ENCODE measurements at regions not wholly inside any gene's neighbourhood (a gene's known extent, or its start where the extent isn't known, plus 50 kb on each side); places are given as distances from the start of the nearest gene placed in this dataset.

- no peak overlapping the region for H2AFZ ChIP-seq
- Mint-ChIP-seq H3K27me3 (ENCODE audit: insufficient read depth, low read depth, poor library complexity) (no peaks in the 10 kb centered on the region), H3K36me3 (ENCODE audit: low read depth) (no peaks in the 10 kb centered on the region), H3K4me1 (no peaks in the 10 kb centered on the region), H3K4me3 (no peak overlapping the region), H3K9me3 (no peaks in the 10 kb centered on the region), H3K27ac (no peak overlapping the region)
- no peaks in the 10 kb centered on the region for H3K36me3 ChIP-seq (ENCODE audit: insufficient read depth)
- H3K4me1 ChIP-seq (ENCODE audit: insufficient read depth): no peaks in the 10 kb centered on the region
- H3K4me2 ChIP-seq: no peak overlapping the region
- DNase-seq (ENCODE audit: low spot score): no peak
- no peaks in the 10 kb centered on the region for H3K79me2 ChIP-seq (replicated peaks; ENCODE audit: insufficient read depth)
- TF ChIP-seq CTCF (conservative IDR thresholded peaks at IDR 0.05; ENCODE audit: low read depth in 2 of 2) (no peak), ZNF114 (CRISPR knock-in tag; IDR thresholded peaks at IDR 0.05) (no peak), EZH2 (IDR thresholded peaks at IDR 0.05; ENCODE audit: low read depth, unreplicated experiment) (no peak), CREB1 (CRISPR knock-in tag; IDR thresholded peaks at IDR 0.05; ENCODE audit: low read depth) (no peak), ZNF331 (CRISPR knock-in tag; IDR thresholded peaks at IDR 0.05; ENCODE audit: low read depth) (no peak), NANOG (IDR thresholded peaks at IDR 0.05; ENCODE audit: borderline replicate concordance) (no peak), POLR2AphosphoS5 (IDR thresholded peaks at IDR 0.05; ENCODE audit: low read depth) (no peak)
- H3F3A ChIP-seq (replicated peaks; ENCODE audit: low read depth): no peaks in the 10 kb centered on the region
- no peak overlapping the region for H3K4me3 ChIP-seq
- H3K27me3 ChIP-seq (ENCODE audit: insufficient read depth): no peaks in the 10 kb centered on the region
- no peak for ATAC-seq
- H3K27ac ChIP-seq (ENCODE audit: low read depth): no peak overlapping the region
- H3K9me2 ChIP-seq (ENCODE audit: insufficient read depth): 0 out of 2 replicates have a peak, but pooled peaks cover 4% of the 10 kb centered on the region
- H4K20me1 ChIP-seq (replicated peaks; ENCODE audit: insufficient read depth): no peaks in the 10 kb centered on the region
Measured at GRCh38 chrX:94114362-94114761, 440.4 kb downstream of the FAM133A start.

DNA sequence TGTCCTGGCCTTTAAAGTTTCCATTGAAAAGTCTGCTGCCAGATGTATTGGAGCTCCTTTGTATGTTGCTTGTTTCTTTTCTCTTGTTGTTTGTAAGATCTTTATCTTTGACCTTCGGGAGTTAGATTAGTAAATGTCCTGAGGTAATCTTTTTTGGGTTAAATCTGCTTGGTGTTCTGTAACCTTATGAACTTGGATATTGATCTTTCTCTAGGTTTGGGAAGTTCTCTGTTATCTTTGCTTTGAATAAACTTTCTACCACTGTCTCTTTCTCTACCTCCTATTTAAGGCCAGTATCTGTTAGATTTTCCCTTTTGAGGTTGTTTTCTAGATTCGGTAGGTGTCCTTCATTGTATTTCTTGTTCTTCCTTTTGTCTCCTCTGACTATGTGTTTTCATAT is 447.8 kb downstream of the FAM133A start:
- H3K27ac ChIP-seq (ENCODE audit: low read depth): no peak overlapping the region
- no peaks in the 10 kb centered on the region for H4K20me1 ChIP-seq (replicated peaks; ENCODE audit: insufficient read depth)
- H3K27me3 ChIP-seq (ENCODE audit: insufficient read depth): no peaks in the 10 kb centered on the region
- Mint-ChIP-seq H3K36me3 (ENCODE audit: low read depth) (no peaks in the 10 kb centered on the region), H3K4me1 (no peaks in the 10 kb centered on the region), H3K27me3 (ENCODE audit: insufficient read depth, low read depth, poor library complexity) (no peaks in the 10 kb centered on the region), H3K4me3 (no peak overlapping the region), H3K27ac (no peak overlapping the region), H3K9me3 (no peaks in the 10 kb centered on the region)
- H3K9me2 ChIP-seq (ENCODE audit: insufficient read depth): 0 out of 2 replicates have a peak, but pooled peaks cover 4% of the 10 kb centered on the region
- ATAC-seq: no peak
- no peaks in the 10 kb centered on the region for H3K79me2 ChIP-seq (replicated peaks; ENCODE audit: insufficient read depth)
- H3K4me2 ChIP-seq: no peak overlapping the region
- H3K4me1 ChIP-seq (ENCODE audit: insufficient read depth): no peaks in the 10 kb centered on the region
- H2AFZ ChIP-seq: no peak overlapping the region
- no peaks in the 10 kb centered on the region for H3K36me3 ChIP-seq (ENCODE audit: insufficient read depth)
- no peak for DNase-seq (ENCODE audit: low spot score)
- H3K4me3 ChIP-seq: no peak overlapping the region
- no peaks in the 10 kb centered on the region for H3F3A ChIP-seq (replicated peaks; ENCODE audit: low read depth)
- TF ChIP-seq ZNF114 (CRISPR knock-in tag; IDR thresholded peaks at IDR 0.05) (no peak), CTCF (conservative IDR thresholded peaks at IDR 0.05; ENCODE audit: low read depth in 2 of 2) (no peak), STAT1 (IDR thresholded peaks at IDR 0.05; ENCODE audit: unreplicated experiment) (no peak), EZH2 (IDR thresholded peaks at IDR 0.05; ENCODE audit: low read depth, unreplicated experiment) (no peak), JUNB (IDR thresholded peaks at IDR 0.05; ENCODE audit: unreplicated experiment) (no peak), ZNF331 (CRISPR knock-in tag; IDR thresholded peaks at IDR 0.05; ENCODE audit: low read depth) (no peak), NANOG (IDR thresholded peaks at IDR 0.05; ENCODE audit: borderline replicate concordance) (no peak), EZH2phosphoT487 (IDR thresholded peaks at IDR 0.05; ENCODE audit: unreplicated experiment) (no peak)
- TF ChIP-seq, protein P1, sequence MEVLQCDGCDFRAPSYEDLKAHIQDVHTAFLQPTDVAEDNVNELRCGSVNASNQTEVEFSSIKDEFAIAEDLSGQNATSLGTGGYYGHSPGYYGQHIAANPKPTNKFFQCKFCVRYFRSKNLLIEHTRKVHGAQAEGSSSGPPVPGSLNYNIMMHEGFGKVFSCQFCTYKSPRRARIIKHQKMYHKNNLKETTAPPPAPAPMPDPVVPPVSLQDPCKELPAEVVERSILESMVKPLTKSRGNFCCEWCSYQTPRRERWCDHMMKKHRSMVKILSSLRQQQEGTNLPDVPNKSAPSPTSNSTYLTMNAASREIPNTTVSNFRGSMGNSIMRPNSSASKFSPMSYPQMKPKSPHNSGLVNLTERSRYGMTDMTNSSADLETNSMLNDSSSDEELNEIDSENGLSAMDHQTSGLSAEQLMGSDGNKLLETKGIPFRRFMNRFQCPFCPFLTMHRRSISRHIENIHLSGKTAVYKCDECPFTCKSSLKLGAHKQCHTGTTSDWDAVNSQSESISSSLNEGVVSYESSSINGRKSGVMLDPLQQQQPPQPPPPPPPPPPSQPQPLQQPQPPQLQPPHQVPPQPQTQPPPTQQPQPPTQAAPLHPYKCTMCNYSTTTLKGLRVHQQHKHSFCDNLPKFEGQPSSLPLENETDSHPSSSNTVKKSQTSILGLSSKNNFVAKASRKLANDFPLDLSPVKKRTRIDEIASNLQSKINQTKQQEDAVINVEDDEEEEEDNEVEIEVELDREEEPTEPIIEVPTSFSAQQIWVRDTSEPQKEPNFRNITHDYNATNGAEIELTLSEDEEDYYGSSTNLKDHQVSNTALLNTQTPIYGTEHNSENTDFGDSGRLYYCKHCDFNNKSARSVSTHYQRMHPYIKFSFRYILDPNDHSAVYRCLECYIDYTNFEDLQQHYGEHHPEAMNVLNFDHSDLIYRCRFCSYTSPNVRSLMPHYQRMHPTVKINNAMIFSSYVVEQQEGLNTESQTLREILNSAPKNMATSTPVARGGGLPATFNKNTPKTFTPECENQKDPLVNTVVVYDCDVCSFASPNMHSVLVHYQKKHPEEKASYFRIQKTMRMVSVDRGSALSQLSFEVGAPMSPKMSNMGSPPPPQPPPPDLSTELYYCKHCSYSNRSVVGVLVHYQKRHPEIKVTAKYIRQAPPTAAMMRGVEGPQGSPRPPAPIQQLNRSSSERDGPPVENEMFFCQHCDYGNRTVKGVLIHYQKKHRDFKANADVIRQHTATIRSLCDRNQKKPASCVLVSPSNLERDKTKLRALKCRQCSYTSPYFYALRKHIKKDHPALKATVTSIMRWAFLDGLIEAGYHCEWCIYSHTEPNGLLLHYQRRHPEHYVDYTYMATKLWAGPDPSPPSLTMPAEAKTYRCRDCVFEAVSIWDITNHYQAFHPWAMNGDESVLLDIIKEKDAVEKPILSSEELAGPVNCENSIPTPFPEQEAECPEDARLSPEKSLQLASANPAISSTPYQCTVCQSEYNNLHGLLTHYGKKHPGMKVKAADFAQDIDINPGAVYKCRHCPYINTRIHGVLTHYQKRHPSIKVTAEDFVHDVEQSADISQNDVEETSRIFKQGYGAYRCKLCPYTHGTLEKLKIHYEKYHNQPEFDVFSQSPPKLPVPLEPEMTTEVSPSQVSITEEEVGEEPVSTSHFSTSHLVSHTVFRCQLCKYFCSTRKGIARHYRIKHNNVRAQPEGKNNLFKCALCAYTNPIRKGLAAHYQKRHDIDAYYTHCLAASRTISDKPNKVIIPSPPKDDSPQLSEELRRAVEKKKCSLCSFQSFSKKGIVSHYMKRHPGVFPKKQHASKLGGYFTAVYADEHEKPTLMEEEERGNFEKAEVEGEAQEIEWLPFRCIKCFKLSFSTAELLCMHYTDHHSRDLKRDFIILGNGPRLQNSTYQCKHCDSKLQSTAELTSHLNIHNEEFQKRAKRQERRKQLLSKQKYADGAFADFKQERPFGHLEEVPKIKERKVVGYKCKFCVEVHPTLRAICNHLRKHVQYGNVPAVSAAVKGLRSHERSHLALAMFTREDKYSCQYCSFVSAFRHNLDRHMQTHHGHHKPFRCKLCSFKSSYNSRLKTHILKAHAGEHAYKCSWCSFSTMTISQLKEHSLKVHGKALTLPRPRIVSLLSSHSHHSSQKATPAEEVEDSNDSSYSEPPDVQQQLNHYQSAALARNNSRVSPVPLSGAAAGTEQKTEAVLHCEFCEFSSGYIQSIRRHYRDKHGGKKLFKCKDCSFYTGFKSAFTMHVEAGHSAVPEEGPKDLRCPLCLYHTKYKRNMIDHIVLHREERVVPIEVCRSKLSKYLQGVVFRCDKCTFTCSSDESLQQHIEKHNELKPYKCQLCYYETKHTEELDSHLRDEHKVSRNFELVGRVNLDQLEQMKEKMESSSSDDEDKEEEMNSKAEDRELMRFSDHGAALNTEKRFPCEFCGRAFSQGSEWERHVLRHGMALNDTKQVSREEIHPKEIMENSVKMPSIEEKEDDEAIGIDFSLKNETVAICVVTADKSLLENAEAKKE (CRISPR knock-in tag; IDR thresholded peaks at IDR 0.05): no peak

Measured in GM23338 (cell line).